NCI-H2196 (cell line): ENCODE measurements at regions not wholly inside any gene's neighbourhood (a gene's known extent, or its start where the extent isn't known, plus 50 kb on each side); places are given as distances from the start of the nearest gene placed in this dataset.
A peak's percentile ranks its signal among the peaks of the same experiment; 100 is the strongest.

Experiments used
- DNase-seq: peaks from one replicate; lab custom pipeline; 2025; ENCODE audit not compliant: unreplicated experiment; lab: John Stamatoyannopoulos, UW

- DNase-seq: no peak
These were observed 60.3 kb downstream of the AVPR1A start for GRCh38 chr12:63090716-63091115.

DNA sequence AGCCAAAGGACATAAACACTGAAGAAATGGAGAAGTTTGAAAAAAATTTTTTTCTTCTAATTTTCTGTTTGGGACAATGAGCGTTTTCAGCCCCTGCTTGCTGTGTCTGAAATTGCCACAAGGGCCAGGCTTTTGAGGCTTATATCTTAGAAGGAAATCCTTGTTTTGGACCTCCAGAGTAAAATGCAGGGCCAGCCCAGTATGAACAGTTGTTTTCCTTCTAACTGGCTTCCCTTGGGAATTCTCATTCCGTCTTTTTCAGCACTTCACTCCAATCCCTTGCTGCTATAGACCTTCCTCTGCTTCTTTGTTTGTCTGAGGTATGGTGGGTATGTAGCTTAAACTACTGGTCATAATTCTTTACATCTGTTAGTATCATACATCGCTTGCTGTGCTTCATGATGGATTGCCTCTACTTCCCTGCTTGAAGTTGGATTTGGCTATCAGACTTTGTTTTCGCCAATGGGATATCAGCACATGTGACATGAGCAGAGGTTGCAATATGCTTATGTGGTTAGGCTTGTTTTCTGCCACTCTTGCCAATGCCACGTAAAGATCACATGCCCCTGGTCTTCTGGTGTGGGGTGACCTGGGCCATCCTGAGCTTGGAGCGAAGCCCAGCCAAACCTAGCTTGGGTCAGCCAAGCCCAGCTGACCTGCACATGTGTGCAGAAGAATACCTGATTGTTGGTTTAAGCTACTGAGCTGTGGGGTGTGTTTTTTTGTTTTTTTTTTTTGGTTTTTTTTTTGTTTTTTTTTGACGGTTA is 64.7 kb downstream of the AVPR1A start:
- no peak for DNase-seq

GRCh38 chr12:63085120-63085519 is 65.9 kb downstream of the AVPR1A start:
- DNase-seq: no peak

DNA sequence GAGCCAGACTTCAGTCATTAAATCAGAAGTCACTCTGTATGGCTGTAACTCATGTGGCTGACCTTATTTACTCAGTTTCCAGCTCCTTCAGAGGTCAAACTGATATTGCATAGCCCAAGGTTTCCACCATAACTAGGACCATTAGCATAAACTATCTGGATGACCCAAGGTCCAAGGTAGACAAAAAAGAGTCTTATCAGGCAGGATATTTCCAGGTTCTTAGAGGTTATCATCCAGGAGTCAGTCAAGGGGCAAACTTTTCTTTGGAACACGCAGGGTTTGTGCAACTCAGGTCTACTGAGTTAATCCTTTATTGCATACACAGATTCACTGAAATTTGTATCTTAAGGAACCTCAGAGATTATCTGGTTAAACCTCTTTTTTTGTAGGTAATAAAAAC is 66.5 kb downstream of the AVPR1A start:
- DNase-seq: no peak

DNA sequence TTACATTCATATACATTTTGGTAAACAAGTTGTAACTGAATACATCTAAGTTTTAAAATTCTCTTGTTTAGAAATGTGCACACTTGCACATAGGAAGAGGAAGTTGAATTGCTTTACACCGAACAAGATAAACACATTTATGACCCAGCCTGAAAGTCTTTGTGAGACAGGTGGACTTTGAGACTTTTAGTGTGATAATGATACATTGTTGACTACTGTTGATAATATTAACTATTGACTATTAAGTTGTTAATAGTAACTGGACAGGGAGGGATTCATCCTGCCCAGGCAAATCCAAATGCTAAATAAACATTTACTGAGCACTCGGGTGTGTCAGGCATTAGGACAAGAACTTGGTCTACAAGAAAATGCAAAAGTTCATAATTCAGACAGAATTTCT is 68.0 kb downstream of the AVPR1A start:
- DNase-seq: no peak

DNA sequence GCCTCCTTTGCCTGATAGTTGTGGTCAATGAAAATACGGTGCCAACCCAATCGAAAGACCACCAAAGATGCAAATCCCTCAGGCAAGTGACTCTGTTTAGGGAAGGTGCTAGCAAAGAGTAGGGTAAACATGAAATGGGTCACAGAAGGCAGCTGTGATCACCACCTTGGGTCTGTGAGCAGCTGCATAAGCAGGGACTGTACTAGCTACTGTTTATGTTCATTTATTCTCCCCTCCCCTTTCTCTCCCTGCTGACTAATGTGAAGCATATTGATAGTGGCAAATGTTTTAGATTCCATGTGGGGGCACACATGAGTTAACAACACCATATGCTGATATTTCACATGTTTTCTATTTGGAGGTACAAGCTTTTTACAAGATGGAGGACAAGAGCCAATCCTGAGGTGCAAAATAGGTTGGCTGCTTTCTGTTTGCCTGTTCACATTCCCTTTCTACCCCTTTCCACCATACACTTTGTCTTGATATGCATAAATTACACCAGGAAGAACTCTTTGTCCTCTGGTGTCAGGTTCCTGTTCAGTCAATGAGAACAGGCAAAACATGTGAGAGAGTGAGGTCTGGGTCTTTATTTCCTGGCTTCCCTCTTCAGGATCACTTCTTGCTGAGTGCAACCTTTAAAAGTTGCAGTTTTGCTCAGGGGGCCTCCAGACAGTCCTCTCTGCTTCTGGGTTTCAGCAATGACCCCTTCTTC is 71.1 kb downstream of the AVPR1A start:
- DNase-seq: no peak

- DNase-seq: no peak
These were observed 72.1 kb downstream of the AVPR1A start for GRCh38 chr12:63078906-63079305.

GRCh38 chr12:63075376-63076060 is 75.5 kb downstream of the AVPR1A start:
- no peak for DNase-seq

GRCh38 chr12:63070709-63071108 is 80.3 kb downstream of the AVPR1A start:
- DNase-seq: no peak

DNA sequence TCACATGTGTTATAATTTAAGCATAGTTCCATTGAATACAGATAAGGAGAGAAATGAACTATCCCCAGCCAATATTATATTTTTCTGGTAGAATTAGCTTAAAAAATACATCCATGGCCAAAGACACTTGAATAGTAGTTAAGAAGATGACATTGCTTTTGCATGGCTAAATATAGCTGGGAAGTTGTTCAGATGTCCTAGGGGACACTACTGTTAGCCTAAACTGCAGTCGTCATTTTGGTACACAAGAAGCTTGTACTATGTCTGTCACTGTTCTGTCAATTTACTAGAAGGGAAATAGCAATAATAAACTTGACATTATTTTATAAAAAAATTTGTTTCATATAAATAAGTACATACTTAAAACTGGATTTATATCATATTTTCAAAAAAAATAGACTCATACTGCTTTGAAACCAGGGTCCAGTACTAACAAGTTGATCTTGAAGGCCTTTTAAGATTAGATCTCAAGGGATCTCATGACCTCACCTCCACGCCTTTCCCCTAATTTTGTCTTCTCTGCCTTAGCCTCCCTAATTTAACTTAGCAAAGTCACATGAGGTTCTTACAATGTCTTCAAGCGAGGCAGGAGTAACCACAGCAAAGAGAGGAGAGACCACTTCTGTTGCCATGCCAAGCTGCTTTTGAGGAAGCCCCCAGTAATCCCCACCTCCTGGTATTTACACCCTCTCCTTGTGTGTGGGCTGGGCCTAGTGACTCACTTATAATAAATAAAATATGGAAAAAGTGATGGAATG is 81.0 kb downstream of the AVPR1A start:
- DNase-seq: no peak

DNA sequence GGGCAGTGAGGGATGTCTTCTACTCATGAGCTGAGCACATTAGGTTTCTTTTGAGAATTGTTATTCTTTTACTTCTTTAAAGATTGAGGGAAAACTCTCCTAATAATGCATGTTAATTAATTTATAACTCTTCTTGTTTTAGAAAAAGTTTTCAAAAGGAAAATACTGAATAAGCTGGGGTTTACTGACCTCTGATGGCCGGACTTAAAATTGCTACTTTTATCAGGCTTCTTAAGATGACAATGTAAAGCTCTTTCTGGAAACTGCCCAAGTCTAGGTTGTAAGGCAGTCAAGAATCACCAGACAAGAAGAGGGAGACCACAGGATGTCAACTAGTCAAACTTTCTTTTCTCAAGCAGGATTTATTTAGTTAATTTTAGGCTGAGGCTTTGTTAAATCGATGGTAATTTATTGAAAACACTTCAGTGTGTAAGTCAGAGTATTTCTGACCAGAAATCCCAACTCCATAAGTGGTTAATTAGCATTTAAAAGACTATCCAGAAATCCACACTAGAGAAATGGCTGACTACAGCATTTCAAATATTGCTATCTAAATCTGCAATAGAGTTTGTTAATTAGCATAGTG is 82.1 kb downstream of the AVPR1A start:
- peak; percentile 71 for DNase-seq

- no peak for DNase-seq
These were observed 84.2 kb downstream of the AVPR1A start for GRCh38 chr12:63066782-63067181.

DNA sequence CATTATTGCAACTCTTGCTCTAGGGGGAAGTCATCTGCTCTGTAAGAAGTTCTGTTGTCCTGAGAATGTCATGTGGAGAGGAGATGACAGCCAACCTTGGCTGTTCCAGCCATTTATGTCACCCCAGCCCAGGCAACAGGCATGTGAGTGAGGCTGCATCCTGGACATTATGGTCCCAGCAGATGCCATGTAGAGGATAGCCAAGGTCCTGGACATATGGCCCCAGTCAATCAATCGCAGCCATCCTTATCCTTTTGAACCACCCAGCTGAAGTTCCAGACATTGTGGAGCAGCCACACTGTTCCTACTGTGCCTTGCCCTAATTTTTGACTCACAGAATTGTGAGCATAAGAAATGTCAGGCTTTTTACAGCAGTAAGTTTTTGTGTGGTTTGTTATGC is 84.9 kb downstream of the AVPR1A start:
- no peak for DNase-seq

DNA sequence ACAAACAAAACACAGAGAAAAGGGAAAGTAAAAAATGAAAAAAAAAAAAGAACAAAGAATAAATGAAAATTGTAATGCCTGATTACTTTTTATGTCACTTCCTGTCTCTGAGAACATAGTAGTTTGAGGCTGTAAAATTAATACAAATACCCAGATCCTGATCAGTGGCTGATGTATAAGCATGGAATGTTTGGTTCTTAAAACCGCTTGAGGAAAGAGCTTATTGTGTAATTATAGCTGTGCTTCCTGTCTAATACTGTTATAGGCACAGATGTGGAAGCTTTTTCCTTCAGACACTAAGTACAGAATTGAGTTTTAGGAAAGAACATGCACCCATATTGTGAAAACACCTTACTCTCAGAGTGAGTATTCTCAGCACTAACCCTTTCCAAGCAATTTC is 86.9 kb downstream of the AVPR1A start:
- DNase-seq: no peak

- DNase-seq: no peak
These were observed 94.4 kb downstream of the AVPR1A start for GRCh38 chr12:63056649-63057048.

GRCh38 chr12:63052696-63053095 is 98.3 kb downstream of the AVPR1A start:
- DNase-seq: no peak

- DNase-seq: no peak
These were observed 103.9 kb downstream of the AVPR1A start for GRCh38 chr12:63047146-63047545.

DNA sequence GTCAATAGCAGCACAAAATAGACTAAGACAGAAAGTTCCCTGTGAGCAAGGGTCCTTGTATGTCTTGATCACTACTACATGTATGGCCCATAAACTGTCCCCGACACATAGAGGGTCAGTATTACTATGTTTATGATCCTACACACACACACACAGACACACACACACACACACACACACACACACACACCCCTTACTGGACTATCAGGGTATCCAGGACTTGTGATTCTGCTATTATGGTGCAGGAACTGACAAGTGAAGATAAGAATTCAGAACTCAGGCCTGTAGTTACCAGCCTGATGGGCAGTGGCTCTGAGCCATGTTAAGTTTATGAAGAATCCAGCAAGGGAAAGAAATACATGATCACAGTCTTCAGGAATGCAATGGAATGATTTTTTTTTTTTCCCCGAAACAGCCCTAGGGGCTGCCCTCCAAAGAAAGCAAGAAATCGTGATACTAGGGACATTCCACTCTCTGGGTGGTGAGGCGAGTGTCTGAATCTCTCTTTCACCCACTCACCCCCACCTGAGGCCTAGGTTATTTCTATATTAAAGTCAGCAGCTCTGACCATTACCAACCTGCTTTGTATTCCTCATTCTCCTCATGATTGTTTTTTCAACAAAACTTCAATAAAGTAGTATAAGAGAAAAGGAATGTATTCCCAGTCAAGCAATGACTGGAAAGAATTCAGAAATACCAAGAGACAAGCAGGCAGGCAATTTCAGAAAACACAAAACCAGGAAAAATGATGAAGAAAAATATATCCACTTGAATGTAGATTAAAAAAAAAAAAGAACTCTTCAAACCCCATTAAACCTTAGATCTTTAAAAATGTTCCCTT is 105.8 kb downstream of the AVPR1A start:
- DNase-seq: no peak

GRCh38 chr12:63042646-63043045 is 107.7 kb upstream of the PPM1H start:
- DNase-seq: no peak

DNA sequence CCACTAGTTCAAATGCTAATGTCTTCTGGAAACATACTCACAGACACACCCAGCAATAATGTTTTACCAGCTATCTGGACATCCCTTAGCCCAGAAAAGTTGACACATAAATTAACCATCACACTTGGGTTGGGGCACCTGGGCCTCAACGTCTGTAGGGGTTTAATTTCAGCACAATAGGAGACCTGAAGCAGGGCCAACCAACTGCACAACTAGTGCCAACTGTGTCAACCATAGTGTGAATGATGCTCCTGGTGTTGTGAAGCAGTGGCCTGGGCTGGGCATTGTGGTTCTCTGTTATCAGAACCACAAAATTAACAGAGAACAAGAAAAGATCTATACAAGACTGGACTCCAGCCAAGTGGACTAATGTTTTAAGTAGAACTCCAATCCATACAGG is 106.7 kb upstream of the PPM1H start:
- no peak for DNase-seq
